IPS-18a (cell line): ENCODE measurements at regions not wholly inside any gene's neighbourhood (a gene's known extent, or its start where the extent isn't known, plus 50 kb on each side); places are given as distances from the start of the nearest gene placed in this dataset.

Experiments
- H3K27ac ChIP-seq: one replicate; pipeline ENCODE4 v1.5.1; 2013; ENCODE audit warnings: low read length
- H3K27me3 ChIP-seq: one replicate; pipeline ENCODE4 v1.6.1; 2013; ENCODE audit warnings: mild to moderate bottlenecking, low read length; ENCODE audit not compliant: control insufficient read depth, insufficient read depth
- H3K36me3 ChIP-seq: one replicate; pipeline ENCODE4 v1.6.1; 2013; ENCODE audit warnings: low read depth, low read length; ENCODE audit not compliant: control insufficient read depth
- H3K4me1 ChIP-seq: one replicate; pipeline ENCODE4 v1.6.1; 2013; ENCODE audit warnings: low read depth, low read length; ENCODE audit not compliant: control insufficient read depth
- H3K4me3 ChIP-seq: one replicate; pipeline ENCODE4 v1.5.1; 2013; ENCODE audit warnings: low read length
- H3K9ac ChIP-seq: one replicate; pipeline ENCODE4 v1.6.1; 2013; ENCODE audit warnings: mild to moderate bottlenecking, low read length, moderate library complexity
- H3K9me3 ChIP-seq: one replicate; pipeline ENCODE4 v1.6.1; 2013; ENCODE audit warnings: low read depth, low read length; ENCODE audit not compliant: control insufficient read depth

- H3K27me3 ChIP-seq = peaks cover 50% of the 10 kb centered on the region
- no peaks in the 10 kb centered on the region for H3K4me1 ChIP-seq
- H3K9ac ChIP-seq = no peak overlapping the region
- no peak overlapping the region for H3K27ac ChIP-seq
- no peaks in the 10 kb centered on the region for H3K36me3 ChIP-seq
- H3K4me3 ChIP-seq = no peak overlapping the region
- no peaks in the 10 kb centered on the region for H3K9me3 ChIP-seq
Measured at GRCh38 chr14:89025561-89026236, 201.2 kb downstream of the TTC8 start.

- Histone ChIP-seq H3K27me3 (peaks cover 50% of the 10 kb centered on the region), H3K4me3 (peak overlapping the region; percentile 82), H3K27ac (no peak overlapping the region), H3K9ac (peak overlapping the region; percentile 21), H3K9me3 (no peaks in the 10 kb centered on the region), H3K36me3 (no peaks in the 10 kb centered on the region), H3K4me1 (no peaks in the 10 kb centered on the region)
Measured at GRCh38 chr14:89027097-89027740, 202.8 kb downstream of the TTC8 start.

- H3K9me3 ChIP-seq = no peaks in the 10 kb centered on the region
- no peak overlapping the region for H3K27ac ChIP-seq
- H3K4me1 ChIP-seq = no peaks in the 10 kb centered on the region
- no peak overlapping the region for H3K9ac ChIP-seq
- H3K4me3 ChIP-seq = no peak overlapping the region
- H3K27me3 ChIP-seq = peaks cover 50% of the 10 kb centered on the region
- no peaks in the 10 kb centered on the region for H3K36me3 ChIP-seq
Measured at GRCh38 chr14:89028462-89029134, 204.1 kb downstream of the TTC8 start.

GRCh38 chr14:89029961-89030694 is 205.7 kb downstream of the TTC8 start:
- no peak overlapping the region for H3K4me3 ChIP-seq
- H3K36me3 ChIP-seq = no peaks in the 10 kb centered on the region
- H3K4me1 ChIP-seq = no peaks in the 10 kb centered on the region
- no peak overlapping the region for H3K9ac ChIP-seq
- H3K27me3 ChIP-seq = peaks cover 47% of the 10 kb centered on the region
- no peaks in the 10 kb centered on the region for H3K9me3 ChIP-seq
- H3K27ac ChIP-seq = no peak overlapping the region

- no peaks in the 10 kb centered on the region for H3K36me3 ChIP-seq
- no peak overlapping the region for H3K27ac ChIP-seq
- no peaks in the 10 kb centered on the region for H3K4me1 ChIP-seq
- H3K9ac ChIP-seq = no peak overlapping the region
- H3K27me3 ChIP-seq = peaks cover 39% of the 10 kb centered on the region
- no peak overlapping the region for H3K4me3 ChIP-seq
- H3K9me3 ChIP-seq = no peaks in the 10 kb centered on the region
Measured at GRCh38 chr14:89030921-89031320, 206.5 kb downstream of the TTC8 start.

- no peak overlapping the region for H3K27ac ChIP-seq
- no peaks in the 10 kb centered on the region for H3K36me3 ChIP-seq
- peaks cover 27% of the 10 kb centered on the region for H3K27me3 ChIP-seq
- H3K4me3 ChIP-seq = no peak overlapping the region
- H3K9ac ChIP-seq = no peak overlapping the region
- no peaks in the 10 kb centered on the region for H3K9me3 ChIP-seq
- no peaks in the 10 kb centered on the region for H3K4me1 ChIP-seq
Measured at GRCh38 chr14:89032086-89032649, 207.7 kb downstream of the TTC8 start.

- Histone ChIP-seq H3K27ac (no peak overlapping the region), H3K4me1 (no peaks in the 10 kb centered on the region), H3K36me3 (no peaks in the 10 kb centered on the region), H3K9ac (no peak overlapping the region), H3K27me3 (peaks cover 13% of the 10 kb centered on the region), H3K4me3 (no peak overlapping the region), H3K9me3 (no peaks in the 10 kb centered on the region)
Measured at GRCh38 chr14:89033756-89034155, 209.3 kb downstream of the TTC8 start.

GRCh38 chr14:89036371-89036770 is 211.9 kb downstream of the TTC8 start:
- Histone ChIP-seq H3K4me1 (peaks cover 12% of the 10 kb centered on the region), H3K27me3 (peaks cover 9% of the 10 kb centered on the region), H3K4me3 (no peak overlapping the region), H3K9me3 (no peaks in the 10 kb centered on the region), H3K9ac (no peak overlapping the region), H3K36me3 (no peaks in the 10 kb centered on the region), H3K27ac (no peak overlapping the region)

GRCh38 chr14:89037065-89037464 is 212.6 kb downstream of the TTC8 start:
- no peak overlapping the region for H3K4me3 ChIP-seq
- no peaks in the 10 kb centered on the region for H3K36me3 ChIP-seq

GRCh38 chr14:89040080-89040459 is 215.6 kb downstream of the TTC8 start:
- Histone ChIP-seq H3K4me1 (peaks cover 13% of the 10 kb centered on the region), H3K36me3 (no peaks in the 10 kb centered on the region), H3K4me3 (no peak overlapping the region), H3K27ac (no peak overlapping the region), H3K27me3 (peaks cover 10% of the 10 kb centered on the region), H3K9me3 (no peaks in the 10 kb centered on the region), H3K9ac (no peak overlapping the region)

More at GRCh38 chr14:89037065-89037464, 212.6 kb downstream of the TTC8 start:
- no peaks in the 10 kb centered on the region for H3K9me3 ChIP-seq
- H3K27me3 ChIP-seq = peaks cover 10% of the 10 kb centered on the region
- peaks cover 13% of the 10 kb centered on the region for H3K4me1 ChIP-seq
- no peak overlapping the region for H3K27ac ChIP-seq
- H3K9ac ChIP-seq = no peak overlapping the region
